HepG2 (cell line): ENCODE measurements at regions not wholly inside any gene's neighbourhood (a gene's known extent, or its start where the extent isn't known, plus 50 kb on each side); places are given as distances from the start of the nearest gene placed in this dataset.

Source experiments
- ATAC-seq: fragments of 200-7000 bp; cut with Tn5 transposase; 3 replicates; pipeline ENCODE4 v1.9.1; 2020; ENCODE audit warnings: mild to moderate bottlenecking, moderate library complexity
- BruUV-seq: library from RNA; stranded (reverse); fragments of 400-500 nt; replicated peaks from 2 replicates; lab custom pipeline; 2021; lab: Mats Ljungman, UMichigan
- CTCF ChIA-PET: fragments of 300-600 bp; formaldehyde crosslinking; extraction: SDS; loops from one replicate; lab custom pipeline; 2021; ENCODE audit warnings: low total read pairs, inconsistent platforms, low intra/inter-chr PET ratio; lab: Yijun Ruan, JAX
- POLR2A ChIA-PET: fragments of 350-600 bp; sonication (Branson Sonifier 250); formaldehyde crosslinking; loops from one replicate; lab custom pipeline; 2020; ENCODE audit warnings: antibody characterized with exemption, inconsistent platforms; lab: Yijun Ruan, JAX
- DNase-seq: peaks from one replicate; pipeline ENCODE4 v3.0.0-alpha.2; 2015; ENCODE audit warnings: low spot score
- FAIRE-seq: peaks from 3 replicates; lab custom pipeline; 2011; peaks lifted over from hg19 to GRCh38; lab: Jason Lieb, UNC
- H2AFZ ChIP-seq: one replicate; pipeline ENCODE4 v1.6.1; 2011; ENCODE audit warnings: low read length, inconsistent platforms
- H3K27ac ChIP-seq: fragments of 300-600 bp; 3 replicates; pipeline ENCODE4 v1.8.0; 2011; ENCODE audit warnings: mixed run types, mild to moderate bottlenecking, mixed read lengths, low read length, inconsistent platforms; ENCODE audit not compliant: insufficient read depth; ENCODE audit errors: extremely low read length
- H3K27me3 ChIP-seq, 2 experiments: fragments of 200-600 bp in 1 of 2; 2 replicates in 1 of 2; 3 replicates in 1 of 2; pipeline versions ENCODE4 v1.6.0 to v1.8.0; 2011; ENCODE audit warnings: low read length in 2 of 2, mild to moderate bottlenecking in 2 of 2, moderate library complexity in 2 of 2, inconsistent platforms in 1 of 2; ENCODE audit not compliant: insufficient read depth in 2 of 2, control insufficient read depth in 1 of 2
- H3K36me3 ChIP-seq, 2 experiments: fragments of 200-600 bp in 1 of 2; replicated peaks in 1 of 2; 2 replicates in 1 of 2; 3 replicates in 1 of 2; pipeline versions ENCODE4 v1.5.1 to v1.8.0; 2011; ENCODE audit warnings: low read length in 2 of 2, inconsistent platforms in 1 of 2; ENCODE audit not compliant: insufficient read depth in 2 of 2, control insufficient read depth in 1 of 2
- H3K4me1 ChIP-seq: 2 replicates; pipeline ENCODE4 v1.5.1; 2012; ENCODE audit warnings: low read length, inconsistent platforms; ENCODE audit not compliant: insufficient read depth
- H3K4me2 ChIP-seq: 2 replicates; pipeline ENCODE4 v1.6.0; 2011; ENCODE audit warnings: low read depth, low read length, inconsistent platforms
- H3K4me3 ChIP-seq, 3 experiments: fragments of 200-600 bp in 1 of 3; sonication (generic), shearing (Covaris generic) in 1 of 3; replicated peaks in 1 of 3; 2 replicates each; pipeline ENCODE4 v1.5.1; 2011 to 2016; ENCODE audit warnings: low read length in 3 of 3, inconsistent platforms in 2 of 3, low read depth in 2 of 3, mild to moderate bottlenecking in 2 of 3, control low read depth in 1 of 3, mixed read lengths in 1 of 3; ENCODE audit not compliant: insufficient read depth in 1 of 3
- H3K79me2 ChIP-seq: one replicate; pipeline ENCODE4 v1.6.1; 2011; ENCODE audit warnings: low read length, inconsistent platforms; ENCODE audit not compliant: insufficient read depth
- H3K9ac ChIP-seq: 2 replicates; pipeline ENCODE4 v1.6.0; 2011; ENCODE audit warnings: mild to moderate bottlenecking, low read depth, low read length, inconsistent platforms; ENCODE audit not compliant: insufficient read depth
- H3K9me3 ChIP-seq: 2 replicates; pipeline ENCODE4 v1.5.1; 2012; ENCODE audit warnings: mild to moderate bottlenecking, low read length
- H4K20me1 ChIP-seq: 2 replicates; pipeline ENCODE4 v1.6.0; 2011; ENCODE audit warnings: inconsistent platforms, mild to moderate bottlenecking, low read length, moderate library complexity; ENCODE audit not compliant: insufficient read depth
- HDAC2 ChIP-seq: sonication (generic); formaldehyde crosslinking; IDR thresholded peaks from 2 replicates; pipeline ENCODE4 v1.4.0; 2020; ENCODE audit warnings: missing genetic modification reagents
- KDM4B ChIP-seq: sonication (generic); formaldehyde crosslinking; IDR thresholded peaks from 2 replicates; pipeline ENCODE4 v1.4.0; 2020; ENCODE audit warnings: missing genetic modification reagents
- PLRG1 ChIP-seq: fragments of 450-650 bp; conservative IDR thresholded peaks from 2 replicates; pipeline ENCODE4 v1.6.1; 2016
- RORA ChIP-seq: sonication (generic); formaldehyde crosslinking; IDR thresholded peaks from 2 replicates; pipeline ENCODE4 v1.5.0; 2020; ENCODE audit warnings: mild to moderate bottlenecking, missing genetic modification reagents, moderate library complexity
- SYNCRIP ChIP-seq: fragments of 200-400 bp; formaldehyde crosslinking; IDR thresholded peaks from 2 replicates; pipeline ENCODE4 v1.6.1; 2018; ENCODE audit warnings: mild to moderate bottlenecking, low read depth, low read length; ENCODE audit not compliant: insufficient read depth
- ZNF121 ChIP-seq: sonication (generic); formaldehyde crosslinking; IDR thresholded peaks from 2 replicates; pipeline ENCODE4 v1.5.0; 2020; ENCODE audit warnings: mild to moderate bottlenecking, missing genetic modification reagents
- ZNF7 ChIP-seq: IDR thresholded peaks from 2 replicates; pipeline ENCODE4 v1.6.1; 2016; ENCODE audit warnings: missing biosample characterization, missing genetic modification reagents
- ZNF850 ChIP-seq: sonication (generic); formaldehyde crosslinking; conservative IDR thresholded peaks from 2 replicates; pipeline ENCODE4 v1.9.0; 2021; ENCODE audit warnings: mild to moderate bottlenecking, missing genetic modification reagents
- WGBS: methylation state at CpG from one replicate; pipeline ENCODE4 v1.1.6; 2017; ENCODE audit warnings: low lambda C conversion rate; 5-methylcytosine and 5-hydroxymethylcytosine counted together
- in situ Hi-C: cut with HindIII; loops from 2 replicates; pipeline ENCODE4 v1.10.0; 2017; ENCODE audit warnings: low pct_unique_long_range_greater_than_20kb; ENCODE audit not compliant: extremely low pct_ligation_motif_present
- intact Hi-C: fragments of 100-400 bp; cut with micrococcal nuclease; formaldehyde crosslinking; loops from one replicate; pipeline ENCODE4 v1.10.0; 2022; ENCODE audit not compliant: unreplicated experiment
- TF ChIP-seq, protein P1 (sequence below): sonication (generic); formaldehyde crosslinking; IDR thresholded peaks from 2 replicates; pipeline ENCODE4 v1.5.0; 2020; ENCODE audit warnings: missing genetic modification reagents

GRCh38 chr7:51869452-51869851, 552.8 kb upstream of the COBL start:
- Histone ChIP-seq H3K9me3 (no peaks in the 10 kb centered on the region), H3K27ac (no peak overlapping the region), H3K79me2 (no peaks in the 10 kb centered on the region), H3K36me3 (no peaks in the 10 kb centered on the region), H3K27me3 (no peaks in the 10 kb centered on the region), H2AFZ (no peak overlapping the region), H3K4me2 (no peak overlapping the region), H4K20me1 (no peaks in the 10 kb centered on the region), H3K9ac (no peak overlapping the region), H3K4me3 (no peak overlapping the region)
- ChIA-PET CTCF (no interaction called here), POLR2A (no interaction called here)
- in situ Hi-C loops, result no loop called here
- DNase-seq, result no peak
- ATAC-seq, result no peak
- no TSS peak for BruUV-seq
- 27% methylated on average over 6 of the region's 6 CpGs for WGBS
- no peak for FAIRE-seq
- TF ChIP-seq HDAC2 (no peak), RORA (CRISPR knock-in tag) (no peak), KDM4B (CRISPR knock-in tag) (no peak), ZNF121 (CRISPR knock-in tag) (no peak), PLRG1 (no peak)
- TF ChIP-seq, protein P1, sequence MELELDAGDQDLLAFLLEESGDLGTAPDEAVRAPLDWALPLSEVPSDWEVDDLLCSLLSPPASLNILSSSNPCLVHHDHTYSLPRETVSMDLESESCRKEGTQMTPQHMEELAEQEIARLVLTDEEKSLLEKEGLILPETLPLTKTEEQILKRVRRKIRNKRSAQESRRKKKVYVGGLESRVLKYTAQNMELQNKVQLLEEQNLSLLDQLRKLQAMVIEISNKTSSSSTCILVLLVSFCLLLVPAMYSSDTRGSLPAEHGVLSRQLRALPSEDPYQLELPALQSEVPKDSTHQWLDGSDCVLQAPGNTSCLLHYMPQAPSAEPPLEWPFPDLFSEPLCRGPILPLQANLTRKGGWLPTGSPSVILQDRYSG (CRISPR knock-in tag), result no peak
- TF ChIP-seq, all 625 proteins: peak for 0
- intact Hi-C loops, result no loop called here
- H3K4me1 ChIP-seq, result no peaks in the 10 kb centered on the region

DNA sequence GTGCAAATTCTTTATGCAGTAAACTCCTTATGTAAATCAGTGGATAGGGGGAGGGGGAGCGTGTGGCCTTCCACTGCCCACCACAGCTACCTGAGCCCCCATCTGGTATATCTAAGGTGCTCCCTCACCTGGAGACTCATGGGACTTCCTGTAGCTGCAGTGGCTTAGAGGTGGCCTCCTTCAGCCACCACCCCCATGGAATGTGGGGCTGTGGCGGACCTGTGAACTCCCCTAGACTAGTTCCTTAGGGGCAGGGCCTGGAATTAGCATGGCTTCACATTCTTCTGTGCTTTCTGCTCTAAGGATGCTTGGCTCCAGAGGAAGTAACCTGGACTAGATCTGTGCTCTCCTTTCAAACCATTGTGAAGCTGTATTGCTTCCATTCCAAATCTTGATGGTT, 550.5 kb upstream of the COBL start:
- BruUV-seq, result no TSS peak
- POLR2A ChIA-PET, result no interaction called here

More for the DNA sequence above, 550.5 kb upstream of the COBL start:
- no peaks in the 10 kb centered on the region for H3K4me1 ChIP-seq
- TF ChIP-seq ZNF7 (CRISPR knock-in tag), result no peak
- no peak for TF ChIP-seq SYNCRIP
- TF ChIP-seq ZNF850 (CRISPR knock-in tag), result no peak
- TF ChIP-seq, all 625 proteins: peak for 0
- H4K20me1 ChIP-seq, result no peaks in the 10 kb centered on the region
- no peak overlapping the region for H3K4me3 ChIP-seq
- no peak for FAIRE-seq
- H3K9ac ChIP-seq, result no peak overlapping the region
- in situ Hi-C loops (no loop called here), intact Hi-C loops (no loop called here)
- no peaks in the 10 kb centered on the region for H3K79me2 ChIP-seq
- H3K36me3 ChIP-seq, result no peaks in the 10 kb centered on the region
- CTCF ChIA-PET, result no interaction called here
- 10% methylated on average over 2 of the region's 2 CpGs for WGBS
- ATAC-seq, result no peak
- H3K9me3 ChIP-seq, result no peaks in the 10 kb centered on the region
- H3K27me3 ChIP-seq, result no peaks in the 10 kb centered on the region
- H3K4me2 ChIP-seq, result no peak overlapping the region
- H3K27ac ChIP-seq, result no peak overlapping the region
- no peak for DNase-seq
- H2AFZ ChIP-seq, result no peak overlapping the region
